Natural killer cell (primary cell): ENCODE measurements at regions not wholly inside any gene's neighbourhood (a gene's known extent, or its start where the extent isn't known, plus 50 kb on each side); places are given as distances from the start of the nearest gene placed in this dataset.

ENCODE experiments used
- ATAC-seq, 3 donors: fragments of 150-1000 bp in 2 of 3; fragments of 200-7000 bp in 1 of 3; cut with Tn5 transposase; 1 replicate in 1 of 3; 2 replicates in 2 of 3; pipeline ENCODE4 v1.10.0; 2021; ENCODE audit warnings: mild to moderate bottlenecking in 2 of 3, moderate library complexity in 2 of 3
- DNase-seq, 2 donors: peaks; one replicate each; pipeline versions ENCODE4 v3.0.0 to v3.0.0-alpha.2; 2013 to 2021; ENCODE audit warnings: mixed read lengths in 1 of 2
- H3K27ac ChIP-seq: one replicate; pipeline ENCODE4 v1.5.1; 2013; ENCODE audit warnings: mild to moderate bottlenecking, low read length
- H3K27me3 ChIP-seq: one replicate; pipeline ENCODE4 v1.6.1; 2013; ENCODE audit warnings: low read length; ENCODE audit not compliant: control insufficient read depth, insufficient read depth
- H3K36me3 ChIP-seq: one replicate; pipeline ENCODE4 v1.6.1; 2013; ENCODE audit warnings: low read length; ENCODE audit not compliant: control insufficient read depth, insufficient read depth
- H3K4me1 ChIP-seq: one replicate; pipeline ENCODE4 v1.6.1; 2013; ENCODE audit warnings: low read length; ENCODE audit not compliant: control insufficient read depth, insufficient read depth
- H3K4me3 ChIP-seq: one replicate; pipeline ENCODE4 v1.5.1; 2013; ENCODE audit warnings: low read length
- H3K9me3 ChIP-seq: one replicate; pipeline ENCODE4 v1.6.1; 2013; ENCODE audit warnings: low read length; ENCODE audit not compliant: control insufficient read depth, insufficient read depth
- H3K27ac Mint-ChIP-seq, 2 donors: one replicate each; pipeline ENCODE4 v1.8.0; 2022; ENCODE audit warnings: mild to moderate bottlenecking in 2 of 2, mixed read lengths in 2 of 2, moderate library complexity in 1 of 2
- H3K27me3 Mint-ChIP-seq, 2 donors: one replicate each; pipeline ENCODE4 v1.8.0; 2022; ENCODE audit warnings: low read depth in 2 of 2, mixed read lengths in 2 of 2
- H3K36me3 Mint-ChIP-seq: one replicate; pipeline ENCODE4 v1.8.0; 2022; ENCODE audit warnings: mixed read lengths
- H3K4me1 Mint-ChIP-seq, 2 donors: one replicate each; pipeline ENCODE4 v1.8.0; 2022; ENCODE audit warnings: mixed read lengths in 2 of 2
- H3K4me3 Mint-ChIP-seq: one replicate; pipeline ENCODE4 v1.8.0; 2022; ENCODE audit warnings: mild to moderate bottlenecking, moderate library complexity, mixed read lengths
- H3K9me3 Mint-ChIP-seq, 2 donors: one replicate each; pipeline ENCODE4 v1.8.0; 2022; ENCODE audit warnings: mixed read lengths in 2 of 2
- CTCF ChIP-seq: fragments of 200-600 bp; IDR thresholded peaks from one replicate; pipeline ENCODE4 v1.8.0; 2022; ENCODE audit warnings: antibody characterized with exemption
- WGBS: methylation state at CpG from one replicate; pipeline ENCODE4 v1.1.7; 2013; ENCODE audit warnings: missing lambda C conversion rate; ENCODE audit not compliant: insufficient coverage; 5-methylcytosine and 5-hydroxymethylcytosine counted together
- intact Hi-C: fragments of 100-400 bp; cut with micrococcal nuclease; formaldehyde crosslinking; loops from one replicate; pipeline ENCODE4 v1.14.2; 2022

DNA sequence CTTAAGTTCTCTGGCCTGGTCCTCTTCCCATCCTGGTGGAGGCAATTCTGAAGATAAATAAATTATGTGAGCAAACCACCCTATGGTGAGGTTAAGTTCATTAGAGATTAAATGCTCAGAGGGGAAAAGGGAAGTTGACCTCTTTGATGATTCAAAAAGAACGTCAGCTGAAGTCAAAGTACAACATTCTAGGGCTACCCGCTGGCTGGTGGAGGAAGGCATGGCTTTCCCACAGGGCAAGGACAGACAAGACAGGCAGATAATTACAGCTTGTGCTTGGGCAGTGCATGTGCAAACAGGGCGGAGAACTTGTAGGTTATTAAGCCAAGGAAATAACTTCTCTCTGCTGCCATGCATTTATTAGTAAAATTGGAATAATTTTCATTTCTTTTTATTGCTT lies 91.0 kb upstream of the SLC24A3 start:
- no peaks in the 10 kb centered on the region for H3K9me3 ChIP-seq
- no peak overlapping the region for H3K27ac ChIP-seq
- no peaks in the 10 kb centered on the region for H3K36me3 ChIP-seq
- no peak overlapping the region for H3K4me3 ChIP-seq
- no peak for ATAC-seq
- no peaks in the 10 kb centered on the region for H3K27me3 ChIP-seq
- H3K27ac Mint-ChIP-seq, result no peak overlapping the region
- H3K27me3 Mint-ChIP-seq, result no peaks in the 10 kb centered on the region
- no peaks in the 10 kb centered on the region for H3K4me1 Mint-ChIP-seq
- intact Hi-C loops, result no loop called here
- H3K9me3 Mint-ChIP-seq, result peaks cover 2% of the 10 kb centered on the region in 2 donors
- no peaks in the 10 kb centered on the region for H3K4me1 ChIP-seq
- 76% methylated on average over 3 of the region's 3 CpGs for WGBS
- no peak for DNase-seq
- TF ChIP-seq CTCF, result no peak
- H3K4me3 Mint-ChIP-seq, result no peak overlapping the region
- no peaks in the 10 kb centered on the region for H3K36me3 Mint-ChIP-seq

GRCh38 chr20:19121916-19122315 lies 90.5 kb upstream of the SLC24A3 start:
- H3K4me1 ChIP-seq, result no peaks in the 10 kb centered on the region
- Mint-ChIP-seq H3K9me3 (peaks cover 2% of the 10 kb centered on the region in 2 donors), H3K4me1 (no peaks in the 10 kb centered on the region), H3K27me3 (no peaks in the 10 kb centered on the region), H3K27ac (no peak overlapping the region), H3K36me3 (no peaks in the 10 kb centered on the region), H3K4me3 (no peak overlapping the region)
- H3K4me3 ChIP-seq, result no peak overlapping the region
- no peaks in the 10 kb centered on the region for H3K36me3 ChIP-seq
- no peaks in the 10 kb centered on the region for H3K9me3 ChIP-seq
- no peak for ATAC-seq
- no peak for TF ChIP-seq CTCF
- H3K27ac ChIP-seq, result no peak overlapping the region
- intact Hi-C loops, result no loop called here
- H3K27me3 ChIP-seq, result no peaks in the 10 kb centered on the region
- no peak for DNase-seq

DNA sequence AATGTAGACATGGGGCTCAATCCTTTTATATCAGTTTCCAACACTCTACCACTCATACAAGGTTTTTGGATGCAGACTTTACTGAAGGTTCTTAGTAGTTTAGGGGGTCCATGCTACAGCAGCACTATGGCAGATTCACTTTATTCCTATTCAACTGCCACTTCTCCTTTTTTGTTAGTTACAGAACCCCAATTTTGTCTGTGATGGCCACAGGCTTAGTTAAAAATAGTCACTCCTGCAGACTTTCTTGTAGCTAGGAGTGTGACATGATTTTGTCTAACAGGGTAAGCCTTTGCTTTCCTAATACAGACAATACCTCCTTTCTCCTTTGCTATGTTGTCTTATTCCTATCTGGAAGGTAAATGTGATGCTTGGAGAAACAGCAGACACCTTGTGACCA lies 90.0 kb upstream of the SLC24A3 start:
- H3K27me3 Mint-ChIP-seq, result no peaks in the 10 kb centered on the region
- no peaks in the 10 kb centered on the region for H3K4me1 Mint-ChIP-seq
- ATAC-seq (no peak), DNase-seq (no peak)
- H3K9me3 Mint-ChIP-seq, result peaks cover 0 to 2% of the 10 kb centered on the region in 2 donors
- H3K27me3 ChIP-seq, result peaks cover under 1% of the 10 kb centered on the region
- intact Hi-C loops, result no loop called here
- TF ChIP-seq CTCF, result no peak
- H3K4me3 Mint-ChIP-seq, result no peak overlapping the region
- H3K27ac Mint-ChIP-seq, result no peak overlapping the region
- no peak overlapping the region for H3K27ac ChIP-seq
- no peaks in the 10 kb centered on the region for H3K36me3 Mint-ChIP-seq
- H3K9me3 ChIP-seq, result no peaks in the 10 kb centered on the region
- no peaks in the 10 kb centered on the region for H3K36me3 ChIP-seq
- H3K4me3 ChIP-seq, result no peak overlapping the region
- no peaks in the 10 kb centered on the region for H3K4me1 ChIP-seq

DNA sequence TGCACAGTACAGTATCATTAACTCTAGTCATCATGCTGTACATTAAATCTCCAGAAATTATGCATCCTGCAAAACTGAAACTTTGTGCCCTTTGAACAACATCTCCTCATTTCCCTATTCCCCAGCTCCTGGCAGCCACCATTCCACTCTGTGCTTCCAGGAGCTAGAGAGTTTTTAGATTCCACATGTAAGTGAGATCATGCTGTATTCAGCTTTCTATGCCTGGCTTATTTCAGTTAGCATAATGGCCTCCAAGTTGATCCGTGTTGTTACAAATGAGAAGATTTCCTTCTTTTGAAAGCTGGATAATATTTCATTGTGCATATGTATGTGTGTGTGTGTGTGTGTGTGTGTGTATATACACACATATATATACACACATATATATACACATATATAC lies 86.9 kb upstream of the SLC24A3 start:
- no peaks in the 10 kb centered on the region for H3K36me3 Mint-ChIP-seq

More for the DNA sequence above, 86.9 kb upstream of the SLC24A3 start:
- TF ChIP-seq CTCF, result no peak
- intact Hi-C loops, result no loop called here
- H3K27ac Mint-ChIP-seq, result no peak overlapping the region
- H3K36me3 ChIP-seq, result no peaks in the 10 kb centered on the region
- no peaks in the 10 kb centered on the region for H3K9me3 Mint-ChIP-seq
- ATAC-seq, result no peak
- peaks cover 2% of the 10 kb centered on the region for H3K27me3 ChIP-seq
- H3K4me3 Mint-ChIP-seq, result no peak overlapping the region
- H3K4me1 ChIP-seq, result no peaks in the 10 kb centered on the region
- H3K27ac ChIP-seq, result no peak overlapping the region
- H3K4me3 ChIP-seq, result no peak overlapping the region
- no CpG with 5 or more reads among the region's 1 CpG for WGBS
- peaks cover 0 to 7% of the 10 kb centered on the region in 2 donors for H3K27me3 Mint-ChIP-seq
- H3K9me3 ChIP-seq, result no peaks in the 10 kb centered on the region
- no peak for DNase-seq
- H3K4me1 Mint-ChIP-seq, result no peaks in the 10 kb centered on the region
